RPMI8226 (cell line): ENCODE measurements at regions not wholly inside any gene's neighbourhood (a gene's known extent, or its start where the extent isn't known, plus 50 kb on each side); places are given as distances from the start of the nearest gene placed in this dataset.
"Not testable (repeated sequence)": the region's sequence is repeated elsewhere in the genome, so short reads cannot be mapped to it uniquely, and the experiment has no call there.

Experiments used
- DNase-seq: peaks from one replicate; pipeline ENCODE4 v3.0.0-alpha.2; 2015

GRCh38 chr9:97773723-97774122 lies 76.6 kb upstream of the XPA start:
- DNase-seq: no peak

- no peak for DNase-seq
Observed at GRCh38 chr9:97774673-97775072, 77.5 kb upstream of the XPA start.

GRCh38 chr9:97778740-97779139 lies 74.3 kb upstream of the FOXE1 start:
- DNase-seq: not testable (repeated sequence)

GRCh38 chr9:97779608-97780007 lies 73.4 kb upstream of the FOXE1 start:
- no peak for DNase-seq

- no peak for DNase-seq
Observed at GRCh38 chr9:97781902-97782301, 71.1 kb upstream of the FOXE1 start.

GRCh38 chr9:97786341-97786740 lies 66.7 kb upstream of the FOXE1 start:
- no peak for DNase-seq

GRCh38 chr9:97787551-97787950 lies 65.5 kb upstream of the FOXE1 start:
- no peak for DNase-seq

GRCh38 chr9:97788763-97789663 lies 64.0 kb upstream of the FOXE1 start:
- DNase-seq: no peak

GRCh38 chr9:97790542-97790941 lies 62.5 kb upstream of the FOXE1 start:
- no peak for DNase-seq

- no peak for DNase-seq
Observed at GRCh38 chr9:97791542-97791941, 61.5 kb upstream of the FOXE1 start.

GRCh38 chr9:97793067-97793466 lies 60.0 kb upstream of the FOXE1 start:
- DNase-seq: no peak

GRCh38 chr9:97794666-97795065 lies 58.4 kb upstream of the FOXE1 start:
- DNase-seq: no peak

- DNase-seq: not testable (repeated sequence)
Observed at GRCh38 chr9:97796176-97796575, 56.9 kb upstream of the FOXE1 start.

GRCh38 chr9:97801180-97801579 lies 51.8 kb upstream of the FOXE1 start:
- DNase-seq: no peak

- no peak for DNase-seq
Observed at GRCh38 chr9:97802276-97802675, 50.8 kb upstream of the FOXE1 start.

- peak; percentile 77 for DNase-seq
Observed at GRCh38 chr9:97803167-97804058, 49.6 kb upstream of the FOXE1 start.
